ENCODE measurements at regions not wholly inside any gene's neighbourhood (a gene's known extent, or its start where the extent isn't known, plus 50 kb on each side); places are given as distances from the start of the nearest gene placed in this dataset.

GRCh38 chr2:12107321-12107720 is 360.9 kb downstream of the LPIN1 start:
- TF ChIP-seq CTCF (IDR thresholded peaks at IDR 0.05; ENCODE audit: borderline replicate concordance, extremely low read depth, low read length, poor library complexity, severe bottlenecking) (no peak), EZH2 (IDR thresholded peaks at IDR 0.05; ENCODE audit: borderline replicate concordance, low read depth, low read length, severe bottlenecking) (no peak)
